GM23248 (cell line): ENCODE measurements at regions not wholly inside any gene's neighbourhood (a gene's known extent, or its start where the extent isn't known, plus 50 kb on each side); places are given as distances from the start of the nearest gene placed in this dataset.

Source experiments
- EZH2 ChIP-seq: fragments of 200-600 bp; sonication (generic); IDR thresholded peaks from 2 replicates; pipeline ENCODE4 v1.6.1; 2018; ENCODE audit warnings: antibody characterized with exemption, mild to moderate bottlenecking; ENCODE audit not compliant: insufficient read depth, poor library complexity, severe bottlenecking
- EZH2phosphoT487 ChIP-seq: fragments of 200-600 bp; sonication (generic); IDR thresholded peaks from 2 replicates; pipeline ENCODE4 v1.6.1; 2018; ENCODE audit warnings: antibody characterized with exemption, moderate library complexity, mild to moderate bottlenecking, low read depth; ENCODE audit not compliant: insufficient read depth

GRCh38 chr1:87521452-87521851 is 192.8 kb downstream of the LMO4 start:
- TF ChIP-seq EZH2 (no peak), EZH2phosphoT487 (no peak)
